Panc1 (cell line): ENCODE measurements at regions not wholly inside any gene's neighbourhood (a gene's known extent, or its start where the extent isn't known, plus 50 kb on each side); places are given as distances from the start of the nearest gene placed in this dataset.

Source experiments
- ATAC-seq: fragments of 200-7000 bp; cut with Tn5 transposase; 2 replicates; pipeline ENCODE4 v1.9.1; 2020; ENCODE audit warnings: mild to moderate bottlenecking, moderate library complexity
- BruUV-seq: library from RNA; stranded (reverse); fragments of 400-500 nt; replicated peaks from 2 replicates; lab custom pipeline; 2021; lab: Mats Ljungman, UMichigan
- CTCF ChIA-PET: fragments of 300-600 bp; sonication (Branson Sonifier 250); formaldehyde crosslinking; loops from one replicate; lab custom pipeline; 2022; ENCODE audit warnings: antibody characterized with exemption; lab: Charles Lee
- POLR2A ChIA-PET: fragments of 300-600 bp; sonication (Branson Sonifier 250); formaldehyde crosslinking; loops from one replicate; lab custom pipeline; 2022; ENCODE audit warnings: antibody characterized with exemption; lab: Charles Lee
- DNase-seq: peaks from one replicate; pipeline ENCODE4 v3.0.0-alpha.2; 2010; ENCODE audit warnings: low read depth, low spot score
- H3K27ac ChIP-seq: 2 replicates; pipeline ENCODE4 v1.5.1; 2011; ENCODE audit warnings: mild to moderate bottlenecking, low read length, inconsistent platforms
- H3K27me3 ChIP-seq: fragments of 200-500 bp; sonication (Bioruptor generic); 2 replicates; pipeline ENCODE4 v1.6.0; 2014; ENCODE audit warnings: low read length, inconsistent platforms; ENCODE audit not compliant: control insufficient read depth, insufficient read depth
- H3K36me3 ChIP-seq: fragments of 200-500 bp; sonication (Bioruptor generic); 2 replicates; pipeline ENCODE4 v1.5.1; 2014; ENCODE audit warnings: inconsistent platforms, mild to moderate bottlenecking, low read length, moderate library complexity; ENCODE audit not compliant: control insufficient read depth, insufficient read depth
- H3K4me1 ChIP-seq: 2 replicates; pipeline ENCODE4 v1.5.1; 2011; ENCODE audit warnings: inconsistent platforms, mild to moderate bottlenecking, low read length, moderate library complexity; ENCODE audit not compliant: control insufficient read depth, insufficient read depth
- H3K4me3 ChIP-seq, 2 experiments: 2 replicates each; pipeline ENCODE4 v1.5.1; 2011 to 2012; ENCODE audit warnings: low read depth in 2 of 2, low read length in 2 of 2, mild to moderate bottlenecking in 2 of 2, inconsistent platforms in 1 of 2, moderate library complexity in 1 of 2
- H3K9me3 ChIP-seq: fragments of 200-500 bp; sonication (Bioruptor generic); 2 replicates; pipeline ENCODE4 v1.5.1; 2014; ENCODE audit warnings: low read depth, mild to moderate bottlenecking, inconsistent platforms, low read length, moderate library complexity; ENCODE audit not compliant: control insufficient read depth, insufficient read depth
- POLR2AphosphoS5 ChIP-seq: IDR thresholded peaks from 2 replicates; pipeline ENCODE4 v1.6.1; 2012; ENCODE audit warnings: mild to moderate bottlenecking, low read depth, low read length, moderate library complexity
- SIN3A ChIP-seq: IDR thresholded peaks from 2 replicates; pipeline ENCODE4 v1.6.1; 2012; ENCODE audit warnings: low read depth, mild to moderate bottlenecking, low read length, moderate library complexity, borderline replicate concordance; ENCODE audit not compliant: insufficient read depth
- TCF7L2 ChIP-seq: IDR thresholded peaks from 2 replicates; pipeline ENCODE4 v1.6.1; 2011; ENCODE audit warnings: mild to moderate bottlenecking, low read depth, low read length, inconsistent platforms
- in situ Hi-C: cut with HindIII; loops from 2 replicates; pipeline ENCODE4 v1.10.0; 2016; ENCODE audit warnings: low sequenced_read_pairs, low pct_unique_long_range_greater_than_20kb
- intact Hi-C: fragments of 100-400 bp; cut with micrococcal nuclease; formaldehyde crosslinking; loops from one replicate; pipeline ENCODE4 v1.10.0; 2022; ENCODE audit not compliant: unreplicated experiment
- TF ChIP-seq, protein P1 (sequence below): fragments of 450-650 bp; IDR thresholded peaks from 2 replicates; pipeline ENCODE4 v1.5.1; 2017; ENCODE audit warnings: mild to moderate bottlenecking
- TF ChIP-seq, protein P2 (sequence below), 2 experiments: IDR thresholded peaks; 2 replicates each; pipeline ENCODE4 v1.6.1; 2011 to 2012; ENCODE audit warnings: low read depth in 2 of 2, control low read depth in 1 of 2, low read length in 1 of 2, mild to moderate bottlenecking in 1 of 2, moderate library complexity in 1 of 2; ENCODE audit not compliant: insufficient read depth in 1 of 2

DNA sequence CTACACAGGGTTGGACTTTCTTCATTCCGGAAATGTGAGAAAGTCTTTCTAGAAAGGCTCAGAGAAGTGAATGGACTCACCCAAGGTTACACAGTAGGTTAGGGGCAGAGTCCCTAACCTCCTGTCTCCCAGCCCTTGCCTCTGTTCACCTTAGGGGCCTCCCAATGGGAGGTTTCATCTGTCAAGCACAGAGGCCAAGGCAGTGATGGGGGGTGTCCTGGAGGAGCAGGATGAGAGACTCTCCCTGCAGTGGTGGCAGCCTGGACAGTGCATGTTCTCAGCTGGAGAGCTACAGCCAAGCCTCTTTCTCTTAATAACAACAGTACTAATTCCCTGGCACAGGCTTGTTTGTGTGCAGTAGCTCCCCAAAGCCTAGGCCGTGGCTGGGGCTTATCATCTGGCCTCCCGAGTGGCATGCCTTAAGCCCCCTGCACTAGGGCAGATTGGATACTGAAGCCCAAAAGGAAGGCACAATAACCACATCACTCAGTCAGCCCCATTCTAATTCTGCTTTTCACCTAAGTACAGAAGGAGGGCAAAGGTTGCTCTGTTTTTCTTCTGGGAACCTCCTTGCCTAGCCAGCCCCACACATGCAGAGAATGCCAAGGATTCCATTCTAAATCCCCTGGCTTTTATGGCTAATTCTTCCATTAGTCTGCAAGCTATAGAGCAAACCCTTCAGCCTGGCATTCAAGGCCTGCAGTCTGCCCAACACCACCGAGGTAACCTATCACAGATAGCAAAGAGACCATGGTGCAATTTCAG is 50.2 kb upstream of the XPA start:
- no peaks in the 10 kb centered on the region for H3K9me3 ChIP-seq
- no peak for DNase-seq
- peaks cover 4% of the 10 kb centered on the region; the same call in 1 of the 2 replicates for H3K27me3 ChIP-seq
- no peaks in the 10 kb centered on the region for H3K4me1 ChIP-seq
- in situ Hi-C loops (no loop called here), intact Hi-C loops (no loop called here)
- TF ChIP-seq, protein P1, sequence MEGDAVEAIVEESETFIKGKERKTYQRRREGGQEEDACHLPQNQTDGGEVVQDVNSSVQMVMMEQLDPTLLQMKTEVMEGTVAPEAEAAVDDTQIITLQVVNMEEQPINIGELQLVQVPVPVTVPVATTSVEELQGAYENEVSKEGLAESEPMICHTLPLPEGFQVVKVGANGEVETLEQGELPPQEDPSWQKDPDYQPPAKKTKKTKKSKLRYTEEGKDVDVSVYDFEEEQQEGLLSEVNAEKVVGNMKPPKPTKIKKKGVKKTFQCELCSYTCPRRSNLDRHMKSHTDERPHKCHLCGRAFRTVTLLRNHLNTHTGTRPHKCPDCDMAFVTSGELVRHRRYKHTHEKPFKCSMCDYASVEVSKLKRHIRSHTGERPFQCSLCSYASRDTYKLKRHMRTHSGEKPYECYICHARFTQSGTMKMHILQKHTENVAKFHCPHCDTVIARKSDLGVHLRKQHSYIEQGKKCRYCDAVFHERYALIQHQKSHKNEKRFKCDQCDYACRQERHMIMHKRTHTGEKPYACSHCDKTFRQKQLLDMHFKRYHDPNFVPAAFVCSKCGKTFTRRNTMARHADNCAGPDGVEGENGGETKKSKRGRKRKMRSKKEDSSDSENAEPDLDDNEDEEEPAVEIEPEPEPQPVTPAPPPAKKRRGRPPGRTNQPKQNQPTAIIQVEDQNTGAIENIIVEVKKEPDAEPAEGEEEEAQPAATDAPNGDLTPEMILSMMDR: no peak
- TF ChIP-seq TCF7L2 (no peak), POLR2AphosphoS5 (no peak), SIN3A (no peak)
- TF ChIP-seq, protein P2, sequence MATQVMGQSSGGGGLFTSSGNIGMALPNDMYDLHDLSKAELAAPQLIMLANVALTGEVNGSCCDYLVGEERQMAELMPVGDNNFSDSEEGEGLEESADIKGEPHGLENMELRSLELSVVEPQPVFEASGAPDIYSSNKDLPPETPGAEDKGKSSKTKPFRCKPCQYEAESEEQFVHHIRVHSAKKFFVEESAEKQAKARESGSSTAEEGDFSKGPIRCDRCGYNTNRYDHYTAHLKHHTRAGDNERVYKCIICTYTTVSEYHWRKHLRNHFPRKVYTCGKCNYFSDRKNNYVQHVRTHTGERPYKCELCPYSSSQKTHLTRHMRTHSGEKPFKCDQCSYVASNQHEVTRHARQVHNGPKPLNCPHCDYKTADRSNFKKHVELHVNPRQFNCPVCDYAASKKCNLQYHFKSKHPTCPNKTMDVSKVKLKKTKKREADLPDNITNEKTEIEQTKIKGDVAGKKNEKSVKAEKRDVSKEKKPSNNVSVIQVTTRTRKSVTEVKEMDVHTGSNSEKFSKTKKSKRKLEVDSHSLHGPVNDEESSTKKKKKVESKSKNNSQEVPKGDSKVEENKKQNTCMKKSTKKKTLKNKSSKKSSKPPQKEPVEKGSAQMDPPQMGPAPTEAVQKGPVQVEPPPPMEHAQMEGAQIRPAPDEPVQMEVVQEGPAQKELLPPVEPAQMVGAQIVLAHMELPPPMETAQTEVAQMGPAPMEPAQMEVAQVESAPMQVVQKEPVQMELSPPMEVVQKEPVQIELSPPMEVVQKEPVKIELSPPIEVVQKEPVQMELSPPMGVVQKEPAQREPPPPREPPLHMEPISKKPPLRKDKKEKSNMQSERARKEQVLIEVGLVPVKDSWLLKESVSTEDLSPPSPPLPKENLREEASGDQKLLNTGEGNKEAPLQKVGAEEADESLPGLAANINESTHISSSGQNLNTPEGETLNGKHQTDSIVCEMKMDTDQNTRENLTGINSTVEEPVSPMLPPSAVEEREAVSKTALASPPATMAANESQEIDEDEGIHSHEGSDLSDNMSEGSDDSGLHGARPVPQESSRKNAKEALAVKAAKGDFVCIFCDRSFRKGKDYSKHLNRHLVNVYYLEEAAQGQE (IDR thresholded peaks at IDR 0.05; ENCODE audit: insufficient read depth in 1 of 2, low read depth in 2 of 2, low read length in 1 of 2): no peak
- no peaks in the 10 kb centered on the region for H3K36me3 ChIP-seq
- ATAC-seq: no peak
- no peak overlapping the region for H3K4me3 ChIP-seq
- no TSS peak for BruUV-seq
- no peak overlapping the region for H3K27ac ChIP-seq
- POLR2A ChIA-PET: no interaction called here
- CTCF ChIA-PET: no interaction called here

GRCh38 chr9:97748525-97748924 is 51.4 kb upstream of the XPA start:
- no peak for ATAC-seq
- TF ChIP-seq, protein P2 (IDR thresholded peaks at IDR 0.05; ENCODE audit: insufficient read depth in 1 of 2, low read depth in 2 of 2, low read length in 1 of 2): no peak
- TF ChIP-seq POLR2AphosphoS5: no peak
- TF ChIP-seq, protein P1: no peak
- in situ Hi-C loops: no loop called here

More at GRCh38 chr9:97748525-97748924, 51.4 kb upstream of the XPA start:
- DNase-seq: no peak
- H3K4me3 ChIP-seq: no peak overlapping the region
- H3K27ac ChIP-seq: no peak overlapping the region
- H3K9me3 ChIP-seq: no peaks in the 10 kb centered on the region
- H3K4me1 ChIP-seq: no peaks in the 10 kb centered on the region
- H3K36me3 ChIP-seq: no peaks in the 10 kb centered on the region
- ChIA-PET POLR2A (no interaction called here), CTCF (no interaction called here)
- H3K27me3 ChIP-seq: no peaks in the 10 kb centered on the region; the same call in 1 of the 2 replicates
- BruUV-seq: no TSS peak
- intact Hi-C loops: no loop called here
